Glomerular visceral epithelial cell (primary cell): ENCODE measurements at regions not wholly inside any gene's neighbourhood (a gene's known extent, or its start where the extent isn't known, plus 50 kb on each side); places are given as distances from the start of the nearest gene placed in this dataset.

Experiments used
- DNase-seq: peaks from one replicate; pipeline ENCODE4 v3.0.0-alpha.2; 2016; ENCODE audit errors: extremely low spot score

DNA sequence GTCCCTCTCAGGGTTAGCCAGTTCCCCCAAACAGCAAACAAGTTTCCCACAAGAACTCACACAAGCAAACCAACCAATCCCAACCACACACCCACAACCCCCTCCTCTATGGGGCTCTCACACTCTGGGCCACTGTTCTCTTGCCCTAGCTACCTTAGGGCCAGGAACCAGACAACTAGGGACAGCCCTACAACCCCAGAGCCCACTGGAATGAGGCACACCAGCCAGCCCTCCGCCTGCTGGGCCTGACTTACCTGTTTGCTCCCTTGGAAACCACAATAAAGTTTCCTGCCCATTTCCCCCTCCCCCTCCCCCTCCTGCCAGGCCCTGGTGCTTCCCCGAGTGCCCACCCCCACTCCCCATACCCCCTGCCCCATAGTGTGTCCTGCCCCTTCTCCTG lies 132.6 kb downstream of the WDR11 start:
- DNase-seq, result no peak

DNA sequence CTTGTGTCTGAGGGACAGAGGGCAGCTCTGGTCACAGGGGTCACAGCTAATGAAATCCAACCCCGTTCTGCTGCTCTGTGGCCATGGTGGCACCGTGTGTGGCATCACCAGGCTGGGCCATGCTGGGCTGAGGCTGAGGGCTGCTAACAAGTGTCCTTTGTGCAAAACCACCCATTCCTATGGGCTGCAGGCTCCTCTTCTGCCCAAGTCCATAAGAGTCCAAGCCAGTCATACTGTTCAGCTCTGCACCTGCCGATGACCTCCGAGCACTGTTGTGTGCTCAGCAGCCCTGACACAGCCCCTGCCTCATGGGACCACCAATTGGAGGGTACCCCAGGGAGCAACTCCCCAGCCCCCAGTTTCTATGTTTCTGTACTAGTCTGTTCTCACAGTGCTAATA lies 133.1 kb downstream of the WDR11 start:
- DNase-seq, result no peak

DNA sequence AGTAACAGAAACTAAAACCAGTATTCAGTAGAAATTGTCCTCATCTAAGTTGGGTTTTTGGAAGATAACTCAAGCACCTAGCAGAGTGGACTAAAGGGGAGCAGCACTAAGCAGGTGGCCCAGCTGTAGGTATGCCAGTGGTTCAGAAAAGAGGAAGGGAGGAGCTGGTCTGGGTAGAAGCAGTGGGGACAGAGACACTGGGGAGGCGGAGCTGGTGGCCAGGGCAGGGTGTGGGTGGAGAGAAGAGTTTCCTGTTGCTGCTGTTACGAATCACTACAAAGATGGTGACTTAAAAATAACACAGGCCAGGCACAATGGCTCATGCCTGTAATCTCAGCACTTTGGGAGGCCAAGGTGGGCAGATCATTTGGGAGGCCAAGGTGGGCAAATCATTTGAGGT lies 136.2 kb downstream of the WDR11 start:
- no peak for DNase-seq

DNA sequence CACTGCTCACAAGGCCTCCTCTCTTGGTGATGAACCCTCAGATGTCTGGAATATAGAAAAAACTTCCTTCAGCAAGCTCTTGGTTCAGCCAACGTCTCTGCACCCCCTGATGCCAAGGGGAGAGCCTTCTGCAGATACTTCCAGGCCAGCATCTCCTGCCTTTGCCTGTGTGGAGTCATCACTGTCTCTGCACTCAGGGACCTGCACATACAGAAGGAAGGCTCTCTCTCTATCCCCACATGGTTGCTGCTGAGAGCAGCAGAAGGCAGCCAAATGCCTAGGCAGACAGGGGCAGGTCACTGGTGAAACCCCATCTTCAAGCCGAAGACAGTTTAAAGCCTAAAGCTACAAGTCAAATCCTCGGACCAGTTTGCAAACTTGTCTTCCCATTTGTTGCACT lies 137.6 kb downstream of the WDR11 start:
- no peak for DNase-seq

DNA sequence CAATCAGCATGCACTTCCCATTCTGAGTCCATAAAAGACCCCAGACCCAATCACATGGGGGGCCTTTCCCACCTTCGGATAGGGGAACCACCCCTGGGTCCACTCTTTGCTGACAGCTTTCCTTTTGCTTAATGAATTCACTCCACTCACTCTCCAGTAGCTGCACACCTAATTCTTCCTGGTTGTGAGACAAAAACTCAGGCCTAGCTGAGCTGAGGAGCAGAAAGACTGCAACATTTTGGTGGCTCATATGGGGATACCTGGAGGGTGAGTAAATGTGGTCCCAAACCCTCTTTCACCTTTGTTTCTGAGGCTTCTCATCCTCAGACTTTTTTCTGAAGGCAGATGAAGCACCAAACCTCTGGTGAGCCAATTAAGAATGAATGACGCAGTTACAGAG lies 138.1 kb downstream of the WDR11 start:
- no peak for DNase-seq

DNA sequence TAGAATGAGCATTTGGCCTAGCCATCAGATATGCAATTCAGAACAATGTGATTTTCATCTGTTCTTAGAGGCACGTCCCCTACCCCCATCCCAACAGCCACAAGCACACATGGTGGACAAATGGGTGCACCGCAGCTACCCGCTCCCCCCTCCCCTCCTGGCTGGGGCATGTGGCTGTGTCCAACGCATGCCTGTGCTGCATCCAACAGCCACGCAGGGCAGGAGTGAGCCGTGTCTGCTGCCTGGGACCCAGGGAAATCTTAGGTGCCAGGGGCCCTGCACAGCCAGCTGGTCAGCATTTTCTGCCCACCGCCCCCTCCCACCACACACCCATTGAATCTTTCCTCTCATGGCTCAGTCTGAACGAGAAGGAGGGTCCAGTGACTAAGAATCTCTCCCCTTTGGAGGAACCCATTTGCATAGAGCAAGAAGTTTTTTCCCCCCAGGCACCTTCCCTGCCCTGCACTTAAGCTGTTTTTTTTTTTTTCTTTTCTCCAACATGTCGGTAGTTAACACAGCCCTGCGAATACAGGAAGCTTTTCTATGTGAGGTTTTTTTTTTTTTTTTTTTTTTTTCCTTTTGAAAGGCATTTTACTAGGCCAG lies 138.9 kb downstream of the WDR11 start:
- DNase-seq, result no peak

DNA sequence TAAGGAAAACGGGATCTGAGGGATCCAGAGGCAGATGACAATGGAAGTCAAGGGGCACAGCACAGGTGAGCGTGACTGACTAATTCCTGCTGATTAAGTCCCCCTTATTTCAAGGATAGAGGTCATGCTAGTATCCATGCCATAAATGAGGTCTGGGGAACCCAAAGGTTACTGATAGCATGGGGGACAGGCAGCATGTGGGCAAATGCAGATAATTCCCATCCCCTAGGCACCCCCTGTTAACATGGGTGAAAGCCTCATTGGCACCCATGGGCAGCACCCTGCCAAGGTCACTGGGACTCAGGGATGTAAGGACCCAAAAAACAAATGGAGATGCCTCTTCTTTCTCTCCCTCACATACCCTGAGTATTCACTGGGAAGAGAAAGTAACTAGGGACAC lies 139.7 kb downstream of the WDR11 start:
- DNase-seq, result no peak

DNA sequence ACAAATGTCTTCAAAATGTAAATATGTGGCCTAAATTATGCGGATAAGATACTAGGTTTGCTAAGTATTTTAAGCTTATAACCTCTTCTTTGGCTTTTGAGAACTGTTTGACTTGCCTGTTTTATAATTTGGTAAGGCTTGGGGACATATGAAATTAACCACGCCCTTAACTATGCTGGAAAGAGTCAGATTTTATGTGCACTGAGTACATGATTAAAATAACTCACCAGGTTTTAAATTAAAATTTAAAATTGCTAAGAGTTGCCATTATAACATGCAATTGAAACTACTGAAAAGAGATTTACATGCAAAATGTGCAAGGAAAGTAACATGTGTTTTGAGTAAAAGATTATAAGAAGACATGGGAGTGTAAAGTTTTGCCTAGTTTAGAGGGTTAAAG lies 141.9 kb downstream of the WDR11 start:
- no peak for DNase-seq

DNA sequence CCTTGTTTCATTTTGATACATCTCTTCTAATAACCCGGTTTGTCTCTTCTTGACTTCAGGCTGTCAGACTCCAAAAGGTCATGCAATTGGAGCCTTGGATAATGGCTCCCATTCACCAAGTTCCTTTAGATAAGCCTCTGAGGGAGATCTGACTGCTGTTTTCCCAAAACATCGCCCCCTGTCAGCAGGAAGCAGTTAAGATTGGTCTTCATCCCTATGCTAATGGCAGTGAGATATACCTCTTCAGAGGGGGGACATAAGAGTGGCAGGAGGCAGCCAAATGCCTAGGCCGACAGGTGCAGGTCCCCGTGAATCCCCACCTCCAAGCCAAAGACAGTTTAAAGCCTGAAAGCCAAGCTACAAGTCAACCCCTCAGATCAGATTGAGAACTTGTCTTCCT lies 144.6 kb downstream of the WDR11 start:
- DNase-seq, result no peak

DNA sequence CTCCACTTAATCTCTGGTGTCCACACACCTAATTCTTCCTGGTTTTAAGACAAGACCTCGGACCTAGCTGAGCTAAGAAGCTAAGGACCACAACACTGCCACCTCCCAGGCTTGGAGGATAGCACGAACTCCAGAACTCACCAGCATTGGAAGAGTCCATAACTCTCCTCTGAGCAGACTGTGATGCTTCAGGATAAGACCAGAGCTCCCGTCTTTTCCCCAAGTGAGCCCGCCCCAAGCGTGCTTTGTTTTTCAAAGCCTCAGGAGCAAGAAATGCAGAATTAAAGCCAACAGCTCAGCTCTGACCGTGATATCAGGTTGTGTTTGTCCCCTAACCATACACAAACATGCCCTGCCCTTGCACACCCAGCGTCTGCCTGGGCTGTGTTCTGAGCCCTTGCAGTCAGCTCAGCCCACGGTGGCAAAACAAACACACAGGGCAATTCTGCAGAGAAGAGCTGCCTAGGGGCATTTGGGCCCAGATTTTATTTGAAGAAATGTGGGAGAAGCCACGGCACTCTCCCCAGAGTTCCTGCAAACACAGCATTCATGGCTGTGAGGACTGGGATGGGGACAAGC lies 145.4 kb downstream of the WDR11 start:
- no peak for DNase-seq

DNA sequence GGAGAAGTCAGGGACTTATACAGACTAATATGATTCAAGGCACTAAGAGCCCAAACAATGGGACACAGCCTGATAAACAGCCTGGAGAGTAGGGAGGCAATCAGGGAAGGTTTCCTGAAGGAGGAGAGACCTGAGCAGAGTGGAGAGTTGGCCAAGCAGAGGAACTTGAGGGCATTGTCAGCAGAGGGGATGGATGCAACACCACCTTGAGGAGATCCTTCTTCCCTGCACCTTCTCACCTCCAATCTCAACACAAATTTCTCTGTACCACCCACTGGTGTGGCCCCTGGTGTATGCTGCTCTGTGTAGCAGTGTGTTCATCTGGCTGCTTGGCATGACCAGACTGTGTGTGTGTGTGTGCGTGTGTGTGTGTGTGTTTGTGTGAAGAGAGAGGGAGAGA lies 146.2 kb downstream of the WDR11 start:
- DNase-seq, result no peak

DNA sequence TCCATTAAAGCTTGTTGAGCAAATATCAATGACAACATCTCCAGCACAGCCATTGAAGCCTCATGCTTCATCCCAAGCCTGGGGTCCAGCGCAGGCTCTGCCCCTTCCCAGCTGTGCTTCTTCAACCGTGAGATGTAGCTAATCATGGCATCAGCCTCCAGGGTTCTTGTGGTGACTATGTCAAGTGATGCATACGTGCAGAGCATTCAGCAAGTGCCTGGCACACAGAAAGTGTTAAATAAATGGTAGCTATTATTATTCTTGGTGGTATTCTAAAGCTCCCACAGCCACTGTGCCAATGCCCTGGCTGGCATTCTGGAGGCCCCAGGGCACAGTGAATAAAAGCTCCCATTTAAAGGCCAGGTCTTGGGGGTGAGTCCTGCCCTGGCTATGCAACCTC lies 146.6 kb downstream of the WDR11 start:
- no peak for DNase-seq

DNA sequence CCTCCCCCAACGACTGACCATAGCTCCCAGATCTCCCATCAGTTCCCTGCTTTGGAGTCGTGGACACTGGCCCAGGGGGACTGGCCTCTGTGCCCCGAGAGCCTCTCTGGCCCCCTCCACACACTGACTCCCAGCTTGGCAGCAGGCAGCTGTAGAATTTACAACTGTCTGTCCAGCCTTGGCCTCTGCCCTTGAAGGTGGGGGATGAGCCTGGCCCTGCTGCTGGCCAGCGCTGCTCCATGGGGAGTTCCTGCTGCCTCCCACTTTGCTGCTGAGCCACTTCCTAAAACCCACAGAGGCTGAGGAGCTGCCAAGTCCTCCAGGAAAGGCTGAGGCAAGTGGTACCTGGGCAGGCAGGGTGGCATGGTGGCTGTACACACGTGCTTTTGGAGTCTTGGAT lies 147.1 kb downstream of the WDR11 start:
- no peak for DNase-seq

DNA sequence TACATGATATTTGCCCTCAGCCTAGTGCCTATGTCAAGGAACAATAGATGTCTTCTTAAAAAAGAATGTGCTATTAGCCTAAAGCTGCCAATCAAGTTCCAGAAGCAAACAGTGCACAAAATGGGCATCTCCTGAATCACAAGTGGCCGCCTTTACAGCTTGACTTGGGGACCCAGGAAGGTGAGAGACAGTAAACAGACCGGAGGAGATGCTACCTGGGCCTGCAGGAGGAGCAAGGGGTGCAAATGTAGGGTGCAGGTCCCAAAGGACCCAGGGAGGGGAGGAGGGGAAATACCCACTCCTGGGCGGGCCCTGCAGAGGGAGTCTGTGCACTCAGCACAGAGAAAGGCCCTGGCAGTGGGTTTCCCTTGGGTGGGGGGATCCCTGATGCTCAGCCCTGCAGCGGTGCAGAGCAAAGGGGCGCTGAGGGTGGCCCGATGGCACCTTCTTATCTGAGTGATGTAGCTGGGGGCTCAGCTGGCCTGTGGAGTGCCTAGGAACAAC lies 147.7 kb downstream of the WDR11 start:
- DNase-seq, result no peak

DNA sequence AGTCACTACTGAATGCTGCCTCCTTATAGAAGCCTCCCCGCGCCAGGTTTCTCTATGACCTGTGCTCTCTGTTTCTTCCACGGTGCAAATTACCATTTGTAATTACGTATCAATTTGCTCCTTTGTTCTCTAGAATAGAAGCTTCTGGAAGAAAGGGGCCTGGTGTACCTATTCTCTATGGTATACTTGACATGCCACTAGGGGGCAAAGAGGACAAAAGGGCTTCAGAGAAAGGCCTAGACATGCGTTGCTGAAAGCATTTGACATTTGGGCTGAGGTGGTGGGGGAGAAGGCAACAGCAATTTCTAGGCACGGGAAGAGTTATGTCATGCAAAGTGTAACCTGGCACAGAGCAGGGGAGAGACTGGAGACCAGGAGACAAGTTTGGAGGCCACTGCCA lies 148.7 kb downstream of the WDR11 start:
- DNase-seq, result no peak

DNA sequence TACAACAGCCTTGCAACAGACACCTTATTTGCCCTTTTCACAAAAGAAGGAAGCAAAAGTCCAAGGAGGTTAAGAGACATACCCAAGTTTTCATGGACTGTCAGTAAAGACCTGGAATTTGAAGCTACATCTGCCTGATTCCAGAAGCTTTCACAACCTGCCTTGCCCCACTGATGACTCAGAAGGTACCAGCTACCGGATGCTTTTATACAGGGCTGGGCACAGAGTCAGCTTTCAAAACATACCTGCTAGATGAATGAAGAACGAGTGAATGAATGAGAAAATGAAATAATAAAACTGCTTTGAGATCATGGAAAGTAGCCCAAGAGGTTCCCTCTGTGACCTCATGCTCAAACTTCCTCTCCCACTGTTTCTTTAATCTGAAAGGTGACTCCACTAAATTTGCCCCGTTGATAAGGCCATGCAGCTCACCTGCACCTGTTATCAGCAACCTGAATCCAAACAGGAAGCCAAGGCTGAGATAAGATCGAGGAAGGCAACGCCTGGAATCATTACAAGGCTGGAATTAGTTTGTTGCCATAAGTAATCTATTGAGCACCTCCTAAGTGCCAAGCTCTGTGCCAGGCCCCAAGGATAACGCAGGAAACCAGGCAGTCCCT lies 151.5 kb downstream of the WDR11 start:
- DNase-seq, result no peak

DNA sequence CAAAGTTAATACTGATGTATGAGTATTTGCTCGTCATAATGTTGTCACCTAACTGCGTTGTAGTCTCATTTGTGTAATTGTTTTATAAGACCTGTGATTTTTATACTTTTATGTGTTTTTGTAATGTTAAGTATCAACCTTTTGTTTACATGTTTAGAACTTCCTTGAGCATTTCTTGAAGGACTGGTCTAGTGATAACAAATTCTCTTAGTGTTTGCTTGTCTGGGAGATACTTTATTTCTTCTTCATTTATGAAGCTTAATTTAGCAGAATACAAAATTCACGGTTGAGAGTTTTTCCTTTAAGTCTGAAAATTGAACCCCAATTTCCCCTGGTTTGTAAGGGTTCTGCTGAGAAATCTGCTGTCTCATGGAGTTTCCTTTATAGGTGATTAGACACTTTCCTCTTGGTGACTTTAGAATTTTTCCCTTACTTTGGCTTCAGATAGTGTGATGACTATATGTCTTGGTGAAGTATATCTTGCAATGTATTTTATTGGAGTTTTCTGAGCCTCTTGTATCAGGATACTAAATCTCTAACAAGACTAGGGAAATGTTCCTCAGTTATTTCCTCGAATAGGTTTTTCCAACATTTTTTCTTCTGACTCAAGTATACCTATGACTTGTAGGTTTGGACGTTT lies 154.9 kb downstream of the WDR11 start:
- DNase-seq, result no peak

DNA sequence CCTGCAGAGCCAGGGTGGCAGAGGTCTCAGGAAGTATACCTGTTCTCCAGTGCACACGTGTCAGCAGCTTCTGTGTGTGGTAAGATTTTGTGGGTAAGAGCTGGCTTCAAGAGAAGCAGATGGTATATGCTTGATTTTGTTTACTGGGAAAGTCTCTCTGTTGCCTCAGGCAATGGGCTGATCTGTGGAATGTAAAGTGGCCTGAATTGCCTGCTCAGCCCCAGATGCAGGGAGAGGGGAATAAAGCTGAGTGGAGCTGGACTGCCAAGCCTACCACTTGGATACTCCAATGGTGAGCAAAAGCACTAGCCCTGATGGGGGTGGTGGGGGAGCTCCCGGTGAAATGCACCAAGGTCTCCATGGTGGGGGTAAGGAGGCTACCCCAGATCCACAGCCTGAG lies 156.1 kb downstream of the WDR11 start:
- DNase-seq, result no peak

DNA sequence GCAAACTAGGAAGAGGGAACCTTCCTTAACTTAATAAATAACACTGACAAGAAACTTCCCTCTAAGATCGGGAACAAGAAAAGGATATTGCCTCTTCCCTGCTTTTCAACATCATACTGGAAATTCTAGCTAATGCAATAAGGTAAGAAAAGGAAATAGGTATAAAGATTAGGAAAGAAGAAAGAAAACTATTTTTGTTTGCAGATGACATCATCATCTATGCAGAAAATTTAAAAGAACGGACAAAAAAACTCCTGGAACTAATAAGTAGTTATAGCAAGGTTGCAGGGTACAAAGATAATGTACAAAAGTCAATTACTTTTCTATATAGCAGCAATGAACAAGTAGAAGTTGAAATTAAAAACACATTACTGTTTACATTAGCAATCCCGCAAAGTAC lies 164.8 kb downstream of the WDR11 start:
- DNase-seq, result no peak

DNA sequence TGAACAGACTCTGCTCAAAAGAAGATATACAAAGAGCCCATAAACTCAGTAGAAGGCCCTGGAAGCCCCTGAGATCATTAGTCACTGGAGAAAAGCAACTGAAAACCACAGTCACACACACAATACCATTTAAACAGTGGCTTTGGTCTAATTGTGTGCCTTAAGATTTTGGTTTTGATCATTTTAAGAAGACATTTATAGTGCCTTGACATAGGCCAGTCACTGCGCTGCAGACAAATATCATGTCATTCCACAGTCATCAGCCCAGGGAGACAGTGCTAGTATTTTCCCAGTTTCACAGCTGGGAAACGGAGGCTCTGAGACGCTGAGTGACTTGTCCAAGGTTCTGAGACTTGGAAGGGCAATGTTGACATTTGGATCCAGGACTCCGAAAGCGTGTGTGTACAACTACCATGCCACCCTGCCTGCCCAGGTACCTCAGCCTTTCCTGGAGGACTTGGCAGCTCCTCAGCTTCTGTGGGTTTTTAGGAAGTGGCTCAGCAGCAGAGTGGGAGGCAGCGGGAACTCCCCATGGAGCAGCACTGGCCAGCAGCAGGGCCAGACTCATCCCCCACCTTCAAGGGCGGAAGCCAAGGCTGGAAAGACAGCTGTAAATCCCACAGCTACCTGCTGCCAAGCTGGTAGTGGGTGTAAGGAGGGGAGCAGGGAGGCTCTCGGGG lies 173.9 kb downstream of the WDR11 start:
- no peak for DNase-seq

DNA sequence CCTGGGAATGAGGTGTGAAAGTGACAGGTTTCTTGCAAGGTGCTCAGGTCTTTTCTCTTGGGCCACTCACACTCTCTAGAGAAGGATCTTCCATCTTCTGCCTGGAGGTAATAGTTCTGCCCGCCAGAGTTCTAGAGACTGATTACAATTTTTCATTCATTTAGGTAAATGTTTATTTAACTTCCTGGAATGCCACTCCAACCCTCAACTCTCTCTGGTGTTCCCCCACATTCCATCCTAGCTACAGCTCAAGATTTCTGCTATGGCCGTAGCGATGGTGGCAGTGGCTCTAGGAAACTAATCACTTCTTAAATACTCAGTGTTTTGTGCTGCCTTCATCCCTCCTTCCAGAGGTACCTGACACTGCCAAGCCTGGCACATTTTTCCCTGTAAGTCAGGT lies 174.6 kb downstream of the WDR11 start:
- DNase-seq, result no peak

DNA sequence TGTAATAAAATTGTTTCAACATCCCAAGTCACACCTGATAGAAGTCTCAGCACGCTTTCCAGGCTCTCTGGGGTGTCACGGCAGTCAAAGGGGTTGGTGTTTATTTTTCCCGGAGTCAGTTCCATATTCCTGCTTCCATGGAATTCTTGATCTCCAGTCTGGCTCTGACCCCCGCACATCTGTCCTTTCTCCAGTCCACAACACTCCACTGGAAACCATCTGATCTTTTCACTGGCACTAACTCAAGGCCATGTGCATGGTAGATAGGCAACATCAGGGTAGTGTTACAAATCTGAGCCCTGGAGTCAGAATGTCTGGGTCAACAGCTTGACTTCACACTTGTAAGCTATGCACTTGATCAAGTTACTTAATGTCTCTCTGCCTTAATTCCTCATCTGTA lies 176.2 kb downstream of the WDR11 start:
- DNase-seq, result no peak

DNA sequence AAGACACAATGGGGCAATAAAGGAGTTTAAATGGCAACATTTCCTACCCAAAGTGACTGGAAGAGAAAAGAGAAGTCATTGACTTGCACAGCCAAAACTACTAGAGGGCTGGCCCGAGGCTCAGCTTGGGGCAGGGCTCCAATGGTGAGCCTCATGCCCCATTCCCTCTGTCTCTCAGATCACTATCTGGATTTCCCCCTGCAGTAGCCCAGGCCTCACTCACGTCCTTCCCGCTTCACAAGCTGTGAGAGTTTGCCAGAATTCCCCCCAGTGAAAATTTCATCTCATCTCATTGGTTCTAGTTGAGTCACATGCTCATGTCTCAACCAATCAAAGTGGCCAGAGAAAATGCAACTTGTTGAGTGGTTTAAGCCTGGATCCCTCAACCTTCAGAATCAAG lies 181.3 kb downstream of the WDR11 start:
- no peak for DNase-seq
